ENCODE measurements at regions not wholly inside any gene's neighbourhood (a gene's known extent, or its start where the extent isn't known, plus 50 kb on each side); places are given as distances from the start of the nearest gene placed in this dataset.

GRCh38 chr2:164288235-164288634 lies 333.0 kb downstream of the GRB14 start:
- no peak for FAIRE-seq

GRCh38 chr2:164287056-164287455 lies 334.2 kb downstream of the GRB14 start:
- FAIRE-seq = no peak

- FAIRE-seq = no peak
Measured at GRCh38 chr2:164285576-164285975, 335.7 kb downstream of the GRB14 start.

- FAIRE-seq = no peak
Measured at GRCh38 chr2:164281896-164282295, 339.4 kb downstream of the GRB14 start.

GRCh38 chr2:164275659-164276058 lies 345.6 kb downstream of the GRB14 start:
- FAIRE-seq = no peak

GRCh38 chr2:164260506-164260905 lies 360.8 kb downstream of the GRB14 start:
- no peak for FAIRE-seq

GRCh38 chr2:164257742-164258141 lies 363.5 kb downstream of the GRB14 start:
- no peak for FAIRE-seq

GRCh38 chr2:164252568-164253287 lies 368.6 kb downstream of the GRB14 start:
- FAIRE-seq = no peak

GRCh38 chr2:164243315-164243714 lies 378.0 kb downstream of the GRB14 start:
- FAIRE-seq = no peak

- no peak for FAIRE-seq
Measured at GRCh38 chr2:164242409-164242808, 378.9 kb downstream of the GRB14 start.

GRCh38 chr2:164234074-164234473 lies 387.2 kb downstream of the GRB14 start:
- FAIRE-seq = no peak

- FAIRE-seq = no peak
Measured at GRCh38 chr2:164224007-164224406, 397.3 kb downstream of the GRB14 start.

- FAIRE-seq = no peak
Measured at GRCh38 chr2:164221473-164221872, 399.8 kb downstream of the GRB14 start.

GRCh38 chr2:164220265-164220664 lies 401.0 kb downstream of the GRB14 start:
- no peak for FAIRE-seq

GRCh38 chr2:164213916-164214315 lies 407.4 kb downstream of the GRB14 start:
- no peak for FAIRE-seq

GRCh38 chr2:164205347-164205746 lies 415.9 kb downstream of the GRB14 start:
- FAIRE-seq = no peak

GRCh38 chr2:164203131-164203530 lies 418.2 kb downstream of the GRB14 start:
- FAIRE-seq = no peak

GRCh38 chr2:164198256-164198655 lies 423.0 kb downstream of the GRB14 start:
- FAIRE-seq = no peak

GRCh38 chr2:164190700-164191099 lies 430.6 kb downstream of the GRB14 start:
- FAIRE-seq = no peak

GRCh38 chr2:164189851-164190250 lies 431.4 kb downstream of the GRB14 start:
- FAIRE-seq = no peak

GRCh38 chr2:164187121-164187520 lies 434.2 kb downstream of the GRB14 start:
- no peak for FAIRE-seq

- no peak for FAIRE-seq
Measured at GRCh38 chr2:164186591-164186990, 434.7 kb downstream of the GRB14 start.

GRCh38 chr2:164182116-164182627 lies 439.1 kb downstream of the GRB14 start:
- no peak for FAIRE-seq

GRCh38 chr2:164178835-164179465 lies 442.3 kb downstream of the GRB14 start:
- FAIRE-seq = no peak

All from colon (tissue), 2 donors.